Loucy (cell line): ENCODE measurements at regions not wholly inside any gene's neighbourhood (a gene's known extent, or its start where the extent isn't known, plus 50 kb on each side); places are given as distances from the start of the nearest gene placed in this dataset.

Experiments
- EZH2phosphoT487 ChIP-seq: fragments of 200-600 bp; IDR thresholded peaks from 2 replicates; pipeline ENCODE4 v1.6.1; 2018; ENCODE audit warnings: antibody characterized with exemption, mild to moderate bottlenecking, moderate library complexity, borderline replicate concordance
- TF ChIP-seq, protein P1 (sequence below): fragments of 200-600 bp; sonication (generic); conservative IDR thresholded peaks from 2 replicates; pipeline ENCODE4 v1.5.1; 2014; ENCODE audit warnings: mild to moderate bottlenecking, antibody characterized with exemption, low read length

DNA sequence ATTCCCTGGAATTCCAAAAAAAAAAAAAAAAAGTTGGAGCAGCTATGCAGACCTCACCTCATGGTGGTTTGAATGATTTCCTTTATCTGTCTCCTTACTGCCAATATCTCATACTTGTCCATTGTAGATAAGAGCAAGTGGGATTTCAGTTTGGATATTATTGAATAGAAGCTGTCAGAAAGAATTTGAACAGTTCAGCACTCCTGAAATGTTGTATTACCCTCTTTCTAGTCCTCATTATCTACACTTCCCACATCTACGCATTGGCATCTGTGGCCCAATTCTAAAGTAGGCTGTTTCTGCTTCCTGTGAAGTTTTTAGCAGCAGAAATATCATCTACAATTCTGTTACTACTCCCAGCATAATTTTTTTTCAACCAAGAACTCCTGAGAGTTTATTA, 68.2 kb upstream of the KHDRBS2 start:
- TF ChIP-seq, protein P1, sequence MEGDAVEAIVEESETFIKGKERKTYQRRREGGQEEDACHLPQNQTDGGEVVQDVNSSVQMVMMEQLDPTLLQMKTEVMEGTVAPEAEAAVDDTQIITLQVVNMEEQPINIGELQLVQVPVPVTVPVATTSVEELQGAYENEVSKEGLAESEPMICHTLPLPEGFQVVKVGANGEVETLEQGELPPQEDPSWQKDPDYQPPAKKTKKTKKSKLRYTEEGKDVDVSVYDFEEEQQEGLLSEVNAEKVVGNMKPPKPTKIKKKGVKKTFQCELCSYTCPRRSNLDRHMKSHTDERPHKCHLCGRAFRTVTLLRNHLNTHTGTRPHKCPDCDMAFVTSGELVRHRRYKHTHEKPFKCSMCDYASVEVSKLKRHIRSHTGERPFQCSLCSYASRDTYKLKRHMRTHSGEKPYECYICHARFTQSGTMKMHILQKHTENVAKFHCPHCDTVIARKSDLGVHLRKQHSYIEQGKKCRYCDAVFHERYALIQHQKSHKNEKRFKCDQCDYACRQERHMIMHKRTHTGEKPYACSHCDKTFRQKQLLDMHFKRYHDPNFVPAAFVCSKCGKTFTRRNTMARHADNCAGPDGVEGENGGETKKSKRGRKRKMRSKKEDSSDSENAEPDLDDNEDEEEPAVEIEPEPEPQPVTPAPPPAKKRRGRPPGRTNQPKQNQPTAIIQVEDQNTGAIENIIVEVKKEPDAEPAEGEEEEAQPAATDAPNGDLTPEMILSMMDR: no peak
- no peak for TF ChIP-seq EZH2phosphoT487
